T-helper 1 cell treated with Interleukin-12 subunit alpha and Interleukin-12 subunit beta and Interleukin-4 antibody, amounts not matched to agents 30 ng/mL and 1 ng/mL, for 36 hours (primary cell): ENCODE measurements at regions not wholly inside any gene's neighbourhood (a gene's known extent, or its start where the extent isn't known, plus 50 kb on each side); places are given as distances from the start of the nearest gene placed in this dataset.
"Not testable (repeated sequence)": the region's sequence is repeated elsewhere in the genome, so short reads cannot be mapped to it uniquely, and the experiment has no call there.

Experiments
- intact Hi-C: fragments of 100-400 bp; cut with micrococcal nuclease; formaldehyde crosslinking; loops from one replicate; pipeline ENCODE4 v1.15.1; 2024

DNA sequence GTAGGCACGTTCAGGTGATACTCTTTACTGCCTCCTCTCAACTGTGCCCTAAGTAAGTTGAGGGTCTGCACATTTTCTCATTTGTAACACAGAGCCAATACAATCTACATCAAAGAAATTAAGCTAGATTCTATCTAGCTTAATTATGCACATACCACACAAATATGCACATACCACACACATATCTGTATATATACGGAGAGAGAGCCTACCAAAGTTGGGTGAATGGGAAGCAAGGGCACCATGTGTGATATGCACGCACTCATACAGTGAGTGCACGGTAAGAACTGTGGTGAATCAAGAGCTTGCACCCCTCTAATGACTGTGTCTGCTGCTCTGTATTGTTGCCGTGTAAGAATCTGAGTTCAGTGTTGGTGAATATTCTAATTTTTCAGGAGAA is 314.9 kb downstream of the ZNF326 start:
- intact Hi-C loops: no loop called here

DNA sequence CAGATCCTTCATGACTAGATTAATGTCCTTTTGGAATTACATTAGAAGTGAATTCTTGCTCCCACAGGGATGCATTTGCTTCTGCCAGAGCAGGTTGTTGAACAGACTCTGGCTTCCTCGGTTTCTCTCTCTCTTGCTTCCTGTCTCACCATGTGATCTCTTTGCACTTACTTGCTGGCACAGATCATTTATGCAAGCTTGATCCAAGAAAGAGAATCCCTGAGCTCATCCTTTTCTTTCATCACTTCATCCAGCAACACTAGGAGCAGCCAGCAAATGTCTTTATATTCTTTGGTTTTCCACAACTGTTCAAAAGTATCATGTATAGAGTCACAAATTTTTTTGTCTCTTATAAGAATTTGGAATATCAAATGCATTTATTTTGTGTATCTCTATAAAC is 313.5 kb downstream of the ZNF326 start:
- intact Hi-C loops: no loop called here

DNA sequence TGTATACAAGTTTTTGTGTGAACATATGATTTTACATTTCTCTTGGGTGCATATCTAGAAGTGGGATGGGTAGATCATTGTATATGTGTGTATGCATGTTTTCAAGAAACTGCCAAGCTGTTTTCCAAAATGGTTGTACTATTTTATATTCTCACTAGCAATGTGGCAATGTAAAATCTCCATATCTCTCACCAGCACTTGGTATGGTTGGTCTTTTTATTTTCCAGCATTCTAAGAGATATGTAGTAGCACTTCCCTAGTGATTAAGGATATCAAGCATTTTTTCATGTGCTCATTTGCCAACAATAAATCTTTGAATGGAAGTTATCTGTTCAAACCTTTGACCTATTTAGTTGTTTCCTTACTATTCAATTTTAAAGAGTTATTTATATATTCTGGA is 310.7 kb downstream of the ZNF326 start:
- intact Hi-C loops: no loop called here

- intact Hi-C loops: no loop called here
Observed at GRCh38 chr1:90296327-90296726, 301.4 kb downstream of the ZNF326 start.

- intact Hi-C loops: no loop called here
Observed at GRCh38 chr1:90295534-90295933, 300.6 kb downstream of the ZNF326 start.

DNA sequence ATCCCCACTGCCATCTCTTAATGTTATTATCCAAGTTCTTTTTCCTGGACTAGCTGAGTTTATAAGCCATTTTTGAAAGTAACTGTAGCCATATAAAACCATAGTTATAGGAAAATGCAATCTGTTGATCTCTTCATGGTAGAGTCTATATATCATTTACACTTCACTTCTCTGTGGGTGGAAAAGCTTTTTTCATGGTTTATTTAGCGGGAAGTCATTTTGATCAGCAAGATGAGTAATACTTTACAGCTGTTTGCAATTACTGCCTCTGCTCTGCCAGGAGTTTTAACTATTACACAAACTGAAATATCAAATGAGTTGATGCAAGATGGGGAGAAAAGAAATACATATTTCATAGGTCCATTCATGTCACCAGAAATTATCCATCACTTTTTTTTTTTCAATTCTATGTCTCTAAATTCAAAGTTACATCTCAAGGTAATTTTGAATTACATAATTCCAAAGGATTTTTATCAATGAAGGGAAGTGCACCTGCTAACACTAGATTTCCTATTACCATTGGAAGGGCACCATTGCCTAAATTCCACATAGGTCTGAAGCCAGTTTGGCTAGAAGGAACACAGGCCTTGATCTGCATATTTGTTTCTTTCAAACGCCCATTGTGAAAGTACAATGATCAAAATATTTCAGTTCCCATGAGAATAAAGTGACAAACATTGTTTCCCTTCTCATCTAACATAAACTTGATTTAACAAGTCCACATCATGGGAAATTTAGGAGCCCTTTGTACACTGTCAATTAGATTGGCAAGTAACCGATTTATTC is 296.7 kb downstream of the ZNF326 start:
- intact Hi-C loops: no loop called here

GRCh38 chr1:90282811-90283210 is 287.9 kb downstream of the ZNF326 start:
- intact Hi-C loops: no loop called here

DNA sequence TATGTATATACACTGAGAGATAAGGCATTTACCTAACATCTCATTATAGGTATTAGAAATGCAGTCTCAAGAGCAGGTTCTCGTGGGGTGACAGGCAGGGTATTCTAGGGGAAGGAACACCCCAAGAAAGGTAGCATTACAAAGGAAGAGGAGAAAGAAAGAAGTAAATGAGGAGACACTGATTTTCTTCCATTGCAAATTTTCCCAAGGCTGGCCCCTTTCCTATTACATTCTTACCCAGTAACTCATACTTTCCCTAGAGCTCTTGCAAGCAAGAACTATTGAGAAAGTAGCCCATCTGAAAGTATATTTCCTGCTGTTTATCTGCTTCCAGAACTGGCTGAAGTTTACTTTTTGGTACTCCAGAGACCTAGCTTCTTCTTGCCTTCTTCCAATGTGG is 287.0 kb downstream of the ZNF326 start:
- intact Hi-C loops: not testable (repeated sequence)

GRCh38 chr1:90277270-90277669 is 282.4 kb downstream of the ZNF326 start:
- intact Hi-C loops: no loop called here

DNA sequence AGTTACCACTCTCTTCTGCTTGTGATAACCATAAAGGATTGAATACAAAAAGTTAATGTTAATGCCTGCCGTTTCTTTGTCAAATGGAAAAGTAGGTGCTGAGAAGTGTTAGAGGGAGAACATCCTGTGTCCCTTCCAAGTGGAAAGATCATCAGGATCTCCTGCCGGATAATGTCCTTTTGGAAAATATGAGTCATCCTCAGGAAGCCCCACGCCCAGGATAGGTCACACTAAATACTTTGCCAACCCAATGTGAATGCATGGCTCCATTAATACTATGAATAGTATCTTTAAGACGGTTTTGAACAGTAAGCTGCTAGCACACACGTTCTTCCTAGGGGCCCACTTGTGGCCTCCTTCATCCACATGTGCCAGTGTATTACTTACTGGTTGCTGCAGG is 279.5 kb downstream of the ZNF326 start:
- intact Hi-C loops: no loop called here

DNA sequence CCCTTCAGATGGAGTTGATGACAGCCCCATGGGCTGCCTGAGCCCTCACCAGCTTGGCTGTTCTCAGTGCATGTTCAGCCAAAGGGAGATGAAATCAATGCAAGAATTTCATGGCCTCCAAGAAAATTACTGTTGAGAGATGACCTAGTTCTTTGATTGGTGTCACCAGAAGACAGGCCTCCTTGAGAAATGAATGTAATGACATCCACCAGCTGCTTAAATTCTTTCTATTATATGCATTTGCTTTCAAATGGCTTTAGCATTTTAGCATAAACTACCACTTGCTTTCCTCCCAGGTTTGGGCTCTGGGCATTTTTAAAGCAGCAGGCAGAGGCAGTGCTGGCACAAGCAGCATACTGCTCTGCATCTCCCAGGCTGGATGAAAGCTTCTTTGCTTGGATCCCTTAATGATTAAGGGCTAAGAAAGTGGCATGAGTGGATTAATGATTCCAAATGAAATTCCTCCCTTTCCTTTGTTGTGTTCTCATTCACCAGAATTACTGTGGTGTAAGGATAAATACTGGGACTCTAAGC is 278.4 kb downstream of the ZNF326 start:
- intact Hi-C loops: no loop called here

DNA sequence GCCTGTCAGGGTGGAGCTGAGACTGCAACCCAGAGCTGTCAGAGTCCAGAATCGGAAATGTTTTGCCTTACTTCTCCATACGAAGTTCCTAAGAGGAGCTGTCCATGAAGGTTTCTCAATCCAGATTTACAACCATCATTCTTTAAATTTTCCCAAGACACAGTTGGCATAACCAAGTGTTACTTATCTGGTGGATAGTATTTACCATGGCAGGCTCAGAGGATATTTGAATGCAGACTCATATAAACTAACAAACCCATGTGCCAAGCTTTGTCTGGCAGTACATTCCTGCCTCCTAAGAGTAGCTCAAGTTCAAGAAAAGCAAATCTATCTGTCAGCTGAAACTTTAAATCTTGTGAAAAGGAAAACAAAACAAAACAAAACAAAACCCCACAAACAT is 267.9 kb downstream of the ZNF326 start:
- intact Hi-C loops: no loop called here

DNA sequence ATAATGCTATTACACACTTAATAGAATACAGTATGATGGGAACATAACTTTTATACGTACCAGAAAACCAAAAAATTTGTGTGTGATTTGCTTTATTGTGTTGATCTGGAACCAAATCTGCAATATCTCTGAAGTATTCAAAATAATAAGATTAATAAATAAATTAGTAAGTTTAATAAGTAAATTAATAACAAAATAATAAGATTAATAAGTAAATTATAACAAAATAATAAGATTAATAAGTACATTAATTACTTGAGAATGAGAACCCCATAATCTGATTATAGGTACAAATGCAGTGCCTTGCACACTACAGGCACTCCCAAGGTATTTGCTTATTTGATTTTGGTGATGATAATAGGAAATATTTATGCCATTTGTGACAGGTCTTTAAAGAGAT is 267.4 kb downstream of the ZNF326 start:
- intact Hi-C loops: no loop called here

DNA sequence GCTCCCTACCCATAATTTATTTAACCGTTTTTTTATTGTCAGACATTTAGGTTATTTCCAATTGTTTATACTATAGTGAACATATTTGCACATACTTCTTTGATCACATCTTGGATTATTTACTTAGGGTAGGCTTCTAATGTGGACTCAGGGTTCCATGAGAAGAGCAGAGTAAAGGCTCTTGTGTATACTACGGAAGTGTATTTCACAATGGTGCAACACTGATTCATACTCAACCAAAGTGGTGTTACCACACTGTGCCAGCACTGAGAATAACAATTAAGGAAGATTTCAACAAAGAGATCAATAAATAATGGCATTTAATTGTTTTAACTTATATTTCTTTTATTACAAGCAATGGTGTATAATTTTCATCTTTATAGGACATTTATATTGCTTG is 251.2 kb downstream of the ZNF326 start:
- intact Hi-C loops: no loop called here

GRCh38 chr1:90236493-90236892 is 241.6 kb downstream of the ZNF326 start:
- intact Hi-C loops: no loop called here

DNA sequence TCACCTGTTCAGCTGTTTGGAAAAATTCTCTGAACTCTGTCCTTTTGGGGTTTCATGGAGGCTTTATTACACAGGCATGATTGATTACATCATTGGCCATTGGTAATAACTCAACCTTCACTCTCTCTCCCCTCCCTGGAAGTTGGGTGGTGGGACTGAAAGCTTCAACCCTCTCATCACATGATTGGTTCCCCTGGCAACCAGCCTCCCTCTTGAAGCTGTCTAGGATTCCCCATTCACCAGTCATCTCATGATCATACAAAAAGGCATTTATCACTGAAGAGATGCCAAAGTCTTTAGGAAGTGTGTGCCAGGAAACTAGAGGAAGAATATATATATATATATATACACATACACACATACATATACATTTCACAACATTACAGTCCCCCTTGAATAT is 228.5 kb downstream of the ZNF326 start:
- intact Hi-C loops: no loop called here

- intact Hi-C loops: no loop called here
Observed at GRCh38 chr1:90220941-90221693, 226.2 kb downstream of the ZNF326 start.

DNA sequence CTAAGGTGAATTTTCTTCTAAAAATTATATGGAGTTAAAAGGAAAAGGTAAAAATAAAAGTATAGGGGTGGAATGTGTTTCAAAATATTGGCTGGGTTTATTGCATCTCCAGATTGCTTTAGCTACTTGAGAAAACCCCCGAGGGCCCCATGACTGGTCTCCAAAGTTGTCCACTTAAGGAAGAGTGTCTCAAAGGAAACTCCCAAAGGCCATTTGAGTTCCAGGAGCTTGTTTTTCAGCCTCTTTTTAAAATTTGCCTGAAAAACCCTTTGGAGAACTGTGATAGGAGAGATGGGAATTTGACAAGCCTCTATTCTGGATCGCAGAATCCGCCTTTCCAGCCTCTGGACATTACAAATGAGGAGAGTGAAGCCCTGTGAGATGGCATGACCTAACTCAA is 225.6 kb downstream of the ZNF326 start:
- intact Hi-C loops: no loop called here

DNA sequence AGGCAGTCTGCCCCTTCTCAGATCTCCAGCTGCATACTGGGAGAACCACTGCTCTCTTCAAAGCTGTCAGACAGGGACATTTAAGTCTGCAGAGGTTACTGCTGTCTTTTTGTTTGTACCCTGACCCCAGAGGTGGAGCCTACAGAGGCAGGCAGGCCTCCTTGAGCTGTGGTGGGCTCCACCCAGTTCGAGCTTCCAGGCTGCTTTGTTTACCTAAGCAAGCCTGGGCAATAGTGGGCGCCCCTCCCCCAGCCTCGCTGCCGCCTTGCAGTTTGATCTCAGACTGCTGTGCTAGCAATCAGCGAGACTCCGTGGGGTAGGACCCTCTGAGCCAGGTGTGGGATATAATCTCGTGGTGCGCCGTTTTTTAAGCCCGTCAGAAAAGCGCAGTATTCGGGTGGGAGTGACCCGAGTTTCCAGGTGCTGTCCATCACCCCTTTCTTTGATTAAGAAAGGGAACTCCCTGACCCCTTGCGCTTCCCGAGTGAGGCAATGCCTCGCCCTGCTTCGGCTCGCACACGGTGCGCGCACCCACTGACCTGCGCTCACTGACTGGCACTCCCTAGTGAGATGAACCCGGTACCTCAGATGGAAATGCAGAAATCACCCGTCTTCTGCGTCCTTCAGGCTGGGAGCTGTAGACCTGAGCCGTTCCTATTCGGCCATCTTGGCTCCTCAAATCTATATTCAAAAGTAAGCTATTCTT is 224.4 kb downstream of the ZNF326 start:
- intact Hi-C loops: not testable (repeated sequence)

GRCh38 chr1:90210633-90211491 is 216.0 kb downstream of the ZNF326 start:
- intact Hi-C loops: no loop called here

DNA sequence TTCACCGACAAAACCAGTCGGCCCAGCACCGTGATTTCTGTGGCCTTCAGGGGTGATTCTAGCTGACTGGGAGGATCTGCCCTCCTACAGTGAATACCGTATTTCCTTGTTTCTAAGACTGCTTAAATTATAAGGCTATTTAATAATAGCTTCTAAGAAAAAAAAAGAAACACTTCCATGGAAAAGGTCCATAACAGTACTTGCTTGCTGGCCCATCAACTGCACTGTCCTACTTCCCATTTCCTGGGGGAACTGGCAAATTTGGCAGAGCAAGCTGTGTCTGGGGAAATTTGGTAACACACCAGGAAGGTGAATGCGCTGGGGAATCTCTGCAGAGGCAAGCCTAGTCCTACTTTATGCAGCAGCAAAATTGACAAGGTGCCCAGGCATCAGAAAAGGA is 214.0 kb downstream of the ZNF326 start:
- intact Hi-C loops: no loop called here
